Naive thymus-derived CD4-positive, alpha-beta T cell (primary cell): ENCODE measurements at regions not wholly inside any gene's neighbourhood (a gene's known extent, or its start where the extent isn't known, plus 50 kb on each side); places are given as distances from the start of the nearest gene placed in this dataset.

Experiments used
- ATAC-seq: fragments of 150-1000 bp; cut with Tn5 transposase; 2 replicates; pipeline ENCODE4 v1.10.0; 2021; ENCODE audit warnings: mild to moderate bottlenecking, moderate library complexity
- CTCF ChIA-PET: fragments of 350-600 bp; sonication (Branson Sonifier 250); formaldehyde crosslinking; loops from one replicate; lab custom pipeline; 2021; ENCODE audit warnings: antibody characterized with exemption; lab: Charles Lee
- POLR2A ChIA-PET: fragments of 350-600 bp; sonication (Branson Sonifier 250); formaldehyde crosslinking; loops from one replicate; lab custom pipeline; 2021; ENCODE audit warnings: antibody characterized with exemption, inconsistent platforms; lab: Charles Lee
- DNase-seq, 9 donors: peaks; one replicate each; pipeline versions ENCODE4 v3.0.0 to v3.0.0-alpha.2; 2020 to 2022; ENCODE audit warnings: mixed read lengths in 1 of 9
- H3K27ac ChIP-seq: one replicate; pipeline ENCODE4 v1.7.0; 2013; ENCODE audit warnings: mild to moderate bottlenecking, low read depth, low read length, moderate library complexity
- H3K27me3 ChIP-seq, 2 donors: one replicate each; pipeline ENCODE4 v1.7.0; 2013; ENCODE audit warnings: low read length in 2 of 2, mild to moderate bottlenecking in 2 of 2, moderate library complexity in 2 of 2; ENCODE audit not compliant: control insufficient read depth in 2 of 2, insufficient read depth in 2 of 2
- H3K36me3 ChIP-seq, 3 experiments: 1 replicate in 2 of 3; 2 replicates in 1 of 3; pipeline ENCODE4 v1.7.0; 2013; ENCODE audit warnings: low read length in 3 of 3, mild to moderate bottlenecking in 3 of 3, moderate library complexity in 1 of 3; ENCODE audit not compliant: insufficient read depth in 3 of 3, control insufficient read depth in 2 of 3
- H3K4me1 ChIP-seq, 2 donors: one replicate each; pipeline ENCODE4 v1.7.0; 2013; ENCODE audit warnings: low read length in 2 of 2, mild to moderate bottlenecking in 2 of 2, moderate library complexity in 1 of 2; ENCODE audit not compliant: control insufficient read depth in 2 of 2, insufficient read depth in 2 of 2
- H3K4me3 ChIP-seq: 2 replicates; pipeline ENCODE4 v1.7.0; 2013; ENCODE audit warnings: mild to moderate bottlenecking, low read length
- H3K9me3 ChIP-seq, 3 experiments: 1 replicate in 2 of 3; 2 replicates in 1 of 3; pipeline ENCODE4 v1.7.0; 2013; ENCODE audit warnings: low read length in 3 of 3; ENCODE audit not compliant: control insufficient read depth in 2 of 3
- H3K27ac Mint-ChIP-seq, 9 donors: one replicate each; pipeline ENCODE4 v1.8.0; 2020 to 2022; ENCODE audit warnings: mixed read lengths in 9 of 9, mild to moderate bottlenecking in 8 of 9, moderate library complexity in 5 of 9, inconsistent platforms in 2 of 9
- H3K27me3 Mint-ChIP-seq, 5 donors: one replicate each; pipeline ENCODE4 v1.8.0; 2021 to 2022; ENCODE audit warnings: mixed read lengths in 5 of 5, mild to moderate bottlenecking in 1 of 5
- H3K36me3 Mint-ChIP-seq, 5 donors: one replicate each; pipeline ENCODE4 v1.8.0; 2020 to 2022; ENCODE audit warnings: mixed read lengths in 5 of 5, mild to moderate bottlenecking in 3 of 5, inconsistent platforms in 1 of 5
- H3K4me1 Mint-ChIP-seq, 7 donors: one replicate each; pipeline ENCODE4 v1.8.0; 2020 to 2022; ENCODE audit warnings: mixed read lengths in 7 of 7, mild to moderate bottlenecking in 3 of 7, inconsistent platforms in 1 of 7
- H3K4me3 Mint-ChIP-seq, 10 donors: one replicate each; pipeline ENCODE4 v1.8.0; 2020 to 2022; ENCODE audit warnings: mild to moderate bottlenecking in 10 of 10, mixed read lengths in 10 of 10, moderate library complexity in 6 of 10, inconsistent platforms in 2 of 10
- H3K9me3 Mint-ChIP-seq, 11 donors: one replicate each; pipeline ENCODE4 v1.8.0; 2020 to 2022; ENCODE audit warnings: mixed read lengths in 11 of 11, mild to moderate bottlenecking in 4 of 11, inconsistent platforms in 1 of 11, moderate library complexity in 1 of 11
- intact Hi-C, 2 donors: fragments of 100-400 bp; cut with micrococcal nuclease; formaldehyde crosslinking; loops; one replicate each; pipeline ENCODE4 v1.15.1; 2023

DNA sequence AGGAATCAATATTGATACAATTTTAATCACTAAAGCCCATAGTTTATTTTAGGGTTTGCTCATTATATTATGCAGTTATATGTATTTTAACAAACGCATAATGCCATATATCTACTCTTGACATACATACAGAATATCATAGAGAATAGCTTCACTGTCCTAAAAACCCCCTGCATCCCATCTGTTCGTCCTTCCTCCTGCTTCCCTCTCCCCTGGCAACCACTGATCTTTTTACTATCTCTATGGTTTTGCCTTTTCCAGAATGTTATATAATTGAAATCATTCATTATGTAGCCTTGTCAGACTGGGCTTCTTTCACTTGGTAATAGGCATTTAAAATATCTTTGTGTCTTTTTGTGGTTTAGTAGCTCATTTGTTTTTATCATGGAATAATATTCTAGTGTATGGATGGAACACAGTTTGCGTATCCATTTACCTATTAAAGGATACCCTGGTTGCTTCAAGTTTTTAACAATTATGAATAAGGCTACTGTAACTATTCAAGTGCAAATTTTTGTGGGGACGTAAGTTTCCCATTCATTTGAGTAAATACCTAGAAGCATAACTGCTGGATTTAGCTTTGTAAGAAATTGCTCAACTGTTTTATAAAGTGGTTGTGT lies 801.6 kb upstream of the GCFC2 start:
- H3K4me3 Mint-ChIP-seq, result no peak overlapping the region
- DNase-seq, result no peak
- H3K4me1 Mint-ChIP-seq, result no peaks in the 10 kb centered on the region
- CTCF ChIA-PET, result no interaction called here
- H3K36me3 Mint-ChIP-seq, result no peaks in the 10 kb centered on the region
- H3K9me3 ChIP-seq, result no peaks in the 10 kb centered on the region
- no peaks in the 10 kb centered on the region for H3K27me3 Mint-ChIP-seq
- peaks cover 0 to 11% (median 4%) of the 10 kb centered on the region in 11 donors for H3K9me3 Mint-ChIP-seq
- H3K27me3 ChIP-seq, result no peaks in the 10 kb centered on the region
- no peak overlapping the region for H3K4me3 ChIP-seq
- no peak overlapping the region for H3K27ac Mint-ChIP-seq
- H3K4me1 ChIP-seq, result no peaks in the 10 kb centered on the region
- no peak for ATAC-seq
- intact Hi-C loops, result no loop called here
- POLR2A ChIA-PET, result no interaction called here
- no peaks in the 10 kb centered on the region for H3K36me3 ChIP-seq
- no peak overlapping the region for H3K27ac ChIP-seq

DNA sequence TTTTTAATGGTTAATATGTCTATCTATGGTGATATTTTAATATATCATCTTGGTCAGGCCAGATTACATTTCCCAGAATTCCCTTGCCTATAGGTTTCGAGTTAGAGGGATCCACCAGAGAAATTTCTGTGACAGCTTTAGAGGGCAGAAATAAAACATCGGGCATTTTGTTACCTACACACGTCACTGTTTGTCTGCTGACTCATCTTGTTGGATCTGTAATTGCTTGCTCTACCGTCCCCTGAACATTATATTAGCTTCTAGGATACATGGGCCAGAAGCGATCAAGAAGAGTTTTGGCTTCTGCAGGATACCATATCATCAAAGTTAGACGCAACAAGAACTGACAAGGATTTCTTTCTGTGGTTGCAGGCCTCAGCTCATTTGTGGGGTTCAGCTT lies 795.8 kb upstream of the GCFC2 start:
- H3K4me1 Mint-ChIP-seq, result no peaks in the 10 kb centered on the region
- ChIA-PET POLR2A (no interaction called here), CTCF (no interaction called here)
- H3K4me3 Mint-ChIP-seq, result no peak overlapping the region
- Histone ChIP-seq H3K9me3 (no peaks in the 10 kb centered on the region), H3K36me3 (no peaks in the 10 kb centered on the region), H3K27me3 (no peaks in the 10 kb centered on the region), H3K4me1 (no peaks in the 10 kb centered on the region), H3K27ac (no peak overlapping the region), H3K4me3 (no peak overlapping the region)
- DNase-seq (no peak), ATAC-seq (no peak)
- H3K9me3 Mint-ChIP-seq, result peaks cover 0 to 21% (median 2%) of the 10 kb centered on the region in 11 donors
- intact Hi-C loops, result no loop called here
- H3K36me3 Mint-ChIP-seq, result no peaks in the 10 kb centered on the region
- no peaks in the 10 kb centered on the region for H3K27me3 Mint-ChIP-seq
- no peak overlapping the region for H3K27ac Mint-ChIP-seq

DNA sequence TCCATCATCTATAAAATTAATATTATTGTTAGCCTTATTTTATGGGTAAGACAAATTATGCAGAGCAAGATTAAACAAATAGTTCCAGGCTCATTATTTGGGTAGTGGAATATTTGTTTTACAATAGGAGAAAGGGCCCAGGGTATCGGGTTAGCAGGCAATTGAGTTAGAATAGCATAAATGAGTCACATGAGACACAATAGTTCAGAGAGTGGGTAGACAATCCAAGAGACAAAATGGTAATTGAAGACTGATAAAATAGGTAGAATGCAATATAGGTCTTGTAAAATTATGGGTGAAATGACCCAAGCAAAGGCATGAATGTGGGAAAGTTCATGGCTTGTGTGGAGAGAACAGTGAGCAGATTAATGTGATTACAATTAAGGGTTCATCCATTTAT lies 790.9 kb upstream of the GCFC2 start:
- Histone ChIP-seq H3K27ac (no peak overlapping the region), H3K9me3 (no peaks in the 10 kb centered on the region), H3K4me1 (no peaks in the 10 kb centered on the region), H3K27me3 (no peaks in the 10 kb centered on the region), H3K36me3 (no peaks in the 10 kb centered on the region), H3K4me3 (no peak overlapping the region)
- POLR2A ChIA-PET, result no interaction called here
- Mint-ChIP-seq H3K4me1 (no peaks in the 10 kb centered on the region), H3K27ac (no peak overlapping the region), H3K4me3 (no peak overlapping the region), H3K27me3 (no peaks in the 10 kb centered on the region), H3K9me3 (peaks cover 0 to 21% (median 0%) of the 10 kb centered on the region in 11 donors), H3K36me3 (no peaks in the 10 kb centered on the region)
- intact Hi-C loops, result no loop called here
- ATAC-seq (no peak), DNase-seq (no peak)
- CTCF ChIA-PET, result no interaction called here

DNA sequence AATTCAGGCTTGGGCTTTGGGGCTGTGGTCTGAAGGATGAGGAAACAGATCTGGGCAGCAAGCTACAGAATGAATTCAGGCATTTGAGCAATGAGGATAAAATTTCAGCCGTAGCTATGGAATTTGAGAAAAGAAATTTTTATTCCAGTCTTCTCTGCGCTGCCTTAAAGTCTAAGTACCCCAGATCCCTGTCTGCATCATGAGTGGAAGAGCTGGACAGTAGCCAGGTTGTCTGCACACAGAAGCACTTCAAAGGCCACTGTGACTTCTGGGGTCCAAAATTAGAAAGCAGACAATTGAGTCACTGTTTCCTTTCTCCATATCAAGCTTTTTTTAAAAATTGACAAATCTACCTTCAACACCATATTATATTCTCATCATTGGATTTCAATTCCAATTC lies 787.6 kb upstream of the GCFC2 start:
- Mint-ChIP-seq H3K36me3 (no peaks in the 10 kb centered on the region), H3K9me3 (peaks cover 0 to 16% (median 0%) of the 10 kb centered on the region in 11 donors), H3K4me3 (no peak overlapping the region), H3K4me1 (no peaks in the 10 kb centered on the region), H3K27ac (no peak overlapping the region), H3K27me3 (no peaks in the 10 kb centered on the region)
- no peak overlapping the region for H3K4me3 ChIP-seq
- intact Hi-C loops, result no loop called here
- DNase-seq, result no peak
- H3K27me3 ChIP-seq, result no peaks in the 10 kb centered on the region
- H3K4me1 ChIP-seq, result no peaks in the 10 kb centered on the region
- POLR2A ChIA-PET, result no interaction called here
- CTCF ChIA-PET, result no interaction called here
- ATAC-seq, result no peak
- H3K36me3 ChIP-seq, result no peaks in the 10 kb centered on the region
- H3K9me3 ChIP-seq, result no peaks in the 10 kb centered on the region
- no peak overlapping the region for H3K27ac ChIP-seq

DNA sequence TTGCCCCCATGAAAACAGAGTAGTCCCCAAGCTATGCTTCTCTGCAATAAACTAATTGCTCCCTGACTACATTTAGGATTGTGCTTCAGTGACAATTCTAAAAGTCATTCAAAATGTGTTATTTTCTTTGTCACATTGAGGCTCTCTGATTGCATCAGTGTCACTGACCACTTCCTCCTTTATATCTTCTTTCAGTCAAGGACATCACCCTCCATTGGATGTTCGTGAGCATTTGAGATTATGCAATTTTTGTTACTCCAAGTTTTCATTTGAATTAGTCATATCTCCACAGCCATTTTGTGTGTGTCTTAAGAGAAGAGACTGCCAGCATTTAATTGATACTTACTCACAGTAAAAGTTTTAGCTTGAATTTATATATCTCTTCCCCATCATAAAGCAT lies 780.8 kb upstream of the GCFC2 start:
- ChIA-PET CTCF (no interaction called here), POLR2A (no interaction called here)
- Mint-ChIP-seq H3K4me1 (no peaks in the 10 kb centered on the region), H3K27ac (no peak overlapping the region), H3K9me3 (peaks cover 0 to 15% (median 4%) of the 10 kb centered on the region in 11 donors), H3K36me3 (no peaks in the 10 kb centered on the region), H3K4me3 (no peak overlapping the region), H3K27me3 (no peaks in the 10 kb centered on the region)
- DNase-seq, result no peak
- H3K4me1 ChIP-seq, result no peaks in the 10 kb centered on the region
- H3K9me3 ChIP-seq, result no peaks in the 10 kb centered on the region
- no peak overlapping the region for H3K4me3 ChIP-seq
- no peaks in the 10 kb centered on the region for H3K27me3 ChIP-seq
- H3K27ac ChIP-seq, result no peak overlapping the region
- ATAC-seq, result no peak
- intact Hi-C loops, result no loop called here
- H3K36me3 ChIP-seq, result no peaks in the 10 kb centered on the region

DNA sequence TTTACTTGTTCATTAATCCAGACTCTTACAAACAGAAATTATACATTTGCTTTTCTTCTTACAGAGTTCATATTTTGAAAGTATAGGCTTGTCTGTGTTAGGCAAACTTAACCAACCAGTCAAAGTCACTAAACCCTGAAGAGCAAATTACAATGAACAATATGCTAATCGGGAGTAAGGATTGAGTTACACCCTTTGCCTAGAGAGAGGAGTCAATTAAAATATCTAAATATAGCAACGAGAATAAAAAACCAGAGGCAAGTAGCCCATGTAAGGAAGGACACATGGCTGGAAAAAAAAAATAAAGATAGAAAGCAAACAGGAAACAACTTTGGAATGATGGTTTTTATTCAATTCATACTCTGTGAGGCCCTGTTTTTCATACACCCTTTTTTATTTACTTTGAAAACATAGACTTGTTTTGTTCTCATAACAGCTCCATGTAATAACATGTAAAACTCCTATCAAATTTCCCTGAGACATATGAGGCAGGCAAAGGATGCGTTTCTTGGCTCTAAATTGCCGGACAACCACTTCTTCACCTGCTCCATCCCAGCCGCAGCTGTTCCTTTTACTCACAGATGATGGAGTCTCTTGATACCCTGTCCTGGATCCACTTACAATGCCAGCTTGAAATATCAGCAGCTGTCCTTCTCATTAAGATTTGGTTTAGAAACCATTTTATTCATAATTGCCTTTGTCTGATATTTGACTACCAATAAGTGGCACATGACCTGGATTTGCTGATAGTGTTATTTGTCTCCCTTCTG lies 767.7 kb upstream of the GCFC2 start:
- Mint-ChIP-seq H3K4me3 (no peak overlapping the region), H3K27me3 (no peaks in the 10 kb centered on the region), H3K9me3 (peaks cover 1 to 13% (median 6%) of the 10 kb centered on the region in 11 donors), H3K27ac (no peak overlapping the region), H3K36me3 (no peaks in the 10 kb centered on the region), H3K4me1 (no peaks in the 10 kb centered on the region)
- DNase-seq (no peak), ATAC-seq (no peak)
- Histone ChIP-seq H3K4me1 (no peaks in the 10 kb centered on the region), H3K27me3 (no peaks in the 10 kb centered on the region), H3K36me3 (no peaks in the 10 kb centered on the region), H3K9me3 (no peaks in the 10 kb centered on the region), H3K27ac (no peak overlapping the region), H3K4me3 (no peak overlapping the region)
- POLR2A ChIA-PET, result no interaction called here
- CTCF ChIA-PET, result no interaction called here
- intact Hi-C loops, result no loop called here

DNA sequence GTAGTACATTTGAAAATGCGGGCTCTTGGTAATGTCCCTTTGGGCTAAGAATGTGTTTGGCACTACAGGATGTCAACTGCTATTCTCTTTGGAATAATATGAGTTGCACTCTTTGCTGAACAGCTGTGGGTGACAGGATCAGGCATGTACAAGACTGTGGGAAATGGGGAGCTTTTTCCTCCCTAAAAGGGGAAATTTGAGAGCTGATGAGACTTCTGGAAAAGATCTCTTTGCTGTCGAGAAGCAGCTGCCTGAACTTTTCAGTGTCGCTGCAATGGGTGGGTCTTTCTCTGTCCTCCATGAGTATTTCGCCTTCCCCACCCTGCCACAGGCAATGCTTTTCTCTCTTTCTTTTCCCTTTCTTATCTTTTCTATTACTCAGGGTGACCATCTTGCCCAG lies 762.2 kb upstream of the GCFC2 start:
- Mint-ChIP-seq H3K36me3 (no peaks in the 10 kb centered on the region), H3K4me1 (no peaks in the 10 kb centered on the region), H3K27ac (no peak overlapping the region), H3K9me3 (peaks cover 0 to 16% (median 4%) of the 10 kb centered on the region in 11 donors), H3K4me3 (no peak overlapping the region), H3K27me3 (no peaks in the 10 kb centered on the region)
- ChIA-PET CTCF (no interaction called here), POLR2A (no interaction called here)
- H3K9me3 ChIP-seq, result peaks cover 0 to 4% (median 0%) of the 10 kb centered on the region in 3 experiments
- no peak overlapping the region for H3K27ac ChIP-seq
- no peaks in the 10 kb centered on the region for H3K36me3 ChIP-seq
- intact Hi-C loops, result no loop called here
- no peak overlapping the region for H3K4me3 ChIP-seq
- ATAC-seq, result no peak
- no peaks in the 10 kb centered on the region for H3K27me3 ChIP-seq
- no peak for DNase-seq
- no peaks in the 10 kb centered on the region for H3K4me1 ChIP-seq
